Endodermal cell (in vitro differentiated cells): ENCODE measurements at regions not wholly inside any gene's neighbourhood (a gene's known extent, or its start where the extent isn't known, plus 50 kb on each side); places are given as distances from the start of the nearest gene placed in this dataset.

ENCODE experiments used
- DNase-seq: peaks from one replicate; pipeline ENCODE4 v3.0.0-alpha.2; 2017
- H3K27ac ChIP-seq: 2 replicates; pipeline ENCODE4 v1.5.1; 2013; ENCODE audit warnings: mild to moderate bottlenecking, low read depth, low read length, moderate library complexity
- H3K27me3 ChIP-seq: 2 replicates; pipeline ENCODE4 v1.6.1; 2013; ENCODE audit warnings: mild to moderate bottlenecking, low read length, moderate library complexity; ENCODE audit not compliant: insufficient read depth, control insufficient read depth, poor library complexity, severe bottlenecking
- H3K36me3 ChIP-seq: 2 replicates; pipeline ENCODE4 v1.7.0; 2013; ENCODE audit warnings: mild to moderate bottlenecking, low read length, moderate library complexity; ENCODE audit not compliant: control insufficient read depth, insufficient read depth
- H3K4me1 ChIP-seq: one replicate; pipeline ENCODE4 v1.7.0; 2013; ENCODE audit warnings: low read length; ENCODE audit not compliant: control insufficient read depth, insufficient read depth
- H3K4me3 ChIP-seq: 2 replicates; pipeline ENCODE4 v1.5.1; 2013; ENCODE audit warnings: mild to moderate bottlenecking, low read length, moderate library complexity
- H3K9ac ChIP-seq: 2 replicates; pipeline ENCODE4 v1.6.1; 2013; ENCODE audit warnings: mild to moderate bottlenecking, low read length, moderate library complexity; ENCODE audit not compliant: poor library complexity, severe bottlenecking; ENCODE audit errors: extremely low read depth
- H3K9me3 ChIP-seq: 2 replicates; pipeline ENCODE4 v1.6.1; 2013; ENCODE audit warnings: mild to moderate bottlenecking, low read length, moderate library complexity; ENCODE audit not compliant: control insufficient read depth
- H3K27ac Mint-ChIP-seq: 2 replicates; pipeline ENCODE4 v1.8.0; 2020; ENCODE audit warnings: mixed read lengths
- H3K27me3 Mint-ChIP-seq: 2 replicates; pipeline ENCODE4 v1.8.0; 2021; ENCODE audit warnings: mild to moderate bottlenecking, mixed read lengths; ENCODE audit not compliant: insufficient read depth
- H3K36me3 Mint-ChIP-seq: 2 replicates; pipeline ENCODE4 v1.8.0; 2020; ENCODE audit warnings: low read depth, mixed read lengths
- H3K4me1 Mint-ChIP-seq: 2 replicates; pipeline ENCODE4 v1.8.0; 2020; ENCODE audit warnings: mixed read lengths
- H3K4me3 Mint-ChIP-seq: 2 replicates; pipeline ENCODE4 v1.8.0; 2020; ENCODE audit warnings: mild to moderate bottlenecking, moderate library complexity, mixed read lengths
- H3K9me3 Mint-ChIP-seq: 2 replicates; pipeline ENCODE4 v1.8.0; 2020; ENCODE audit warnings: mild to moderate bottlenecking, mixed read lengths
- WGBS, 2 experiments: methylation state at CpG; one replicate each; pipeline versions ENCODE4 v1.1.5 to v1.1.7; 2013; ENCODE audit warnings: missing lambda C conversion rate in 2 of 2, mixed read lengths in 1 of 2; ENCODE audit not compliant: insufficient coverage in 1 of 2, insufficient read length in 1 of 2; 5-methylcytosine and 5-hydroxymethylcytosine counted together
- TF ChIP-seq, protein P1 (sequence below): fragments of 200-600 bp; sonication (generic); conservative IDR thresholded peaks from 2 replicates; pipeline ENCODE4 v1.5.0; 2021; ENCODE audit warnings: antibody characterized with exemption, mild to moderate bottlenecking

DNA sequence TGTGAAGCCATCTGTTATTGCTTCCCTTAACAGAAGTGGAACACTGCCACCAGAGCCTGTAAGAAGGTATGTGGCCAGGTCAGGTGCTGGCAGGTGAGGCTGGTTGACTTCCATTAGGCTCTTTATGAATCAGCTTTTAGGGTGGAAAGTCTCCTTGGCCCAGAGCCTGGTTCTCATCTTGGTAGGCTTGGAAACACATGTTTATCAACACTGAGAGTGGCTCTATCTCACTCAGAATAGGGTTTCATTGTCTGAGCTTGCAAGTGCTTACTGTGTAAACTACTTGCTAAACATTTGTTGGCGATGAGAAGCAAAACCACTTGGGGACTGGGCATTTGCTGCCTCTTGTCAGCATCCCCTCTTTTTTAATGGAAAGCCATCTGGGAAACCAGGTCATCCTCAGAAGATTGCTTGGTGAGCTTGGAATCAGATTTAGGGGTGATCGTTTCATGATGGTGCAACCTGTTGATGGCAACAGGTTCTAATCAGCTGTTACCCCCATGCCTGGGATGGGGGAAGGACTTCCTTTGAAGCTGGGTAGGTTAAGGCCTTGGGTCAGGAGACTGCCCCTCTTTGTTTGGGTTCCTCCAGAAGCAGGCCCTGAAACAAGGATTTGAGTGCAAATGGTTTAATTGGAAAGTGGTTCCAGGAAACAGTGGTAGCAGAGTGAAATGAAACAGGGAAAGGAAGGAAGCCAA lies 75.0 kb upstream of the AMPD3 start:
- peaks cover 2% of the 10 kb centered on the region for H3K9me3 Mint-ChIP-seq
- no peaks in the 10 kb centered on the region for H3K4me1 Mint-ChIP-seq
- no peaks in the 10 kb centered on the region for H3K36me3 ChIP-seq
- H3K27ac Mint-ChIP-seq, result no peak overlapping the region
- no peak overlapping the region for H3K9ac ChIP-seq
- DNase-seq, result no peak
- no peaks in the 10 kb centered on the region for H3K27me3 ChIP-seq
- peaks cover 4% of the 10 kb centered on the region for H3K4me1 ChIP-seq
- H3K27me3 Mint-ChIP-seq, result peaks cover 1% of the 10 kb centered on the region
- no peaks in the 10 kb centered on the region for H3K9me3 ChIP-seq
- no peak overlapping the region for H3K27ac ChIP-seq
- 90 to 100% methylated on average over 1 to 2 of the region's 2 CpGs for WGBS, 2 experiments
- no peaks in the 10 kb centered on the region for H3K36me3 Mint-ChIP-seq
- H3K4me3 Mint-ChIP-seq, result no peak overlapping the region
- TF ChIP-seq, protein P1, sequence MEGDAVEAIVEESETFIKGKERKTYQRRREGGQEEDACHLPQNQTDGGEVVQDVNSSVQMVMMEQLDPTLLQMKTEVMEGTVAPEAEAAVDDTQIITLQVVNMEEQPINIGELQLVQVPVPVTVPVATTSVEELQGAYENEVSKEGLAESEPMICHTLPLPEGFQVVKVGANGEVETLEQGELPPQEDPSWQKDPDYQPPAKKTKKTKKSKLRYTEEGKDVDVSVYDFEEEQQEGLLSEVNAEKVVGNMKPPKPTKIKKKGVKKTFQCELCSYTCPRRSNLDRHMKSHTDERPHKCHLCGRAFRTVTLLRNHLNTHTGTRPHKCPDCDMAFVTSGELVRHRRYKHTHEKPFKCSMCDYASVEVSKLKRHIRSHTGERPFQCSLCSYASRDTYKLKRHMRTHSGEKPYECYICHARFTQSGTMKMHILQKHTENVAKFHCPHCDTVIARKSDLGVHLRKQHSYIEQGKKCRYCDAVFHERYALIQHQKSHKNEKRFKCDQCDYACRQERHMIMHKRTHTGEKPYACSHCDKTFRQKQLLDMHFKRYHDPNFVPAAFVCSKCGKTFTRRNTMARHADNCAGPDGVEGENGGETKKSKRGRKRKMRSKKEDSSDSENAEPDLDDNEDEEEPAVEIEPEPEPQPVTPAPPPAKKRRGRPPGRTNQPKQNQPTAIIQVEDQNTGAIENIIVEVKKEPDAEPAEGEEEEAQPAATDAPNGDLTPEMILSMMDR, result no peak
- no peak overlapping the region for H3K4me3 ChIP-seq

DNA sequence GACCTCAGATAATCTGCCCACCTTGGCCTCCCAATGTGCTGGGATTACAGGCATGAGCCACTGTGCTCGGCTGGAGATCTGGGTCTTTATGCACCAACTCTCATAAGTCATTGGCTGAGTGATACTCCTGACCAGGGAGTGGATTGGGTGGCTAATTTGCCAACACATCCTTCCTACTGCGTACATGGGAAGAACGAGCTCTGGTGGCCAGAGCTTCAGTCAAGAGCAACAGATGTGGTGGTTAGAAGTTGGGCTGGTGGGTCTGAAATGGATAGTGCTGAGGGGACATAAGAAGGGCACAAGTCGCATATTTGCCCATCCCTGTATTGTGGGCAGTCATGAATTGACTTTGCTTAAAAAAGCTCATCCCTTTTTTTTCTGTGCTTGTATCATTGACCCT lies 74.1 kb upstream of the AMPD3 start:
- 92 to 100% methylated on average over 2 to 4 of the region's 4 CpGs for WGBS, 2 experiments
- Histone ChIP-seq H3K4me1 (peaks cover 4% of the 10 kb centered on the region), H3K36me3 (no peaks in the 10 kb centered on the region), H3K27ac (no peak overlapping the region), H3K9me3 (no peaks in the 10 kb centered on the region), H3K9ac (no peak overlapping the region), H3K4me3 (no peak overlapping the region), H3K27me3 (no peaks in the 10 kb centered on the region)
- peaks cover 2% of the 10 kb centered on the region for H3K9me3 Mint-ChIP-seq
- no peaks in the 10 kb centered on the region for H3K4me1 Mint-ChIP-seq
- H3K27me3 Mint-ChIP-seq, result peaks cover 3% of the 10 kb centered on the region
- no peak overlapping the region for H3K4me3 Mint-ChIP-seq
- H3K36me3 Mint-ChIP-seq, result no peaks in the 10 kb centered on the region
- no peak for DNase-seq
- TF ChIP-seq, protein P1, result no peak
- H3K27ac Mint-ChIP-seq, result no peak overlapping the region

DNA sequence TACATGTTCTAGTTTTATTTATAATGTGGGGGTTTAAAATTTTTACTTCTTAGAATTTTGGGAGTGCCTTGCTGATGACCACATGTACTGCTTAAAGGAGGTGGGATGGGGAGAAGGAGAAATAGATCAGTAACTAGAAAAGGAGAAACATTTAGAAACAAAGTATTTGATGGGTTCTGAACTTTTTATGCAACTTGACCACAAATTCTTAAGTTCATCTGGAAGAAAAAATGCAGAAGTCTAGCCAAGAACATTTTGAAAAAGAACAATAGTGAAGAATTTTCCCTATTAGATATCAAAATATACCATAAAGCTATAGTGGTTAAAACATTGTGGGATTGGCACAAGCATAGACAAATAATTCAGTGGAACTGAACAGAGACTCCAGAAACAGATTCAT lies 73.3 kb upstream of the AMPD3 start:
- no peaks in the 10 kb centered on the region for H3K36me3 Mint-ChIP-seq
- Histone ChIP-seq H3K27me3 (no peaks in the 10 kb centered on the region), H3K36me3 (no peaks in the 10 kb centered on the region), H3K4me3 (no peak overlapping the region), H3K9ac (no peak overlapping the region), H3K4me1 (peaks cover 4% of the 10 kb centered on the region), H3K9me3 (no peaks in the 10 kb centered on the region), H3K27ac (no peak overlapping the region)
- no peak overlapping the region for H3K4me3 Mint-ChIP-seq
- no peaks in the 10 kb centered on the region for H3K4me1 Mint-ChIP-seq
- H3K9me3 Mint-ChIP-seq, result peaks cover 2% of the 10 kb centered on the region
- TF ChIP-seq, protein P1, result no peak
- DNase-seq, result no peak
- H3K27me3 Mint-ChIP-seq, result peaks cover 7% of the 10 kb centered on the region
- H3K27ac Mint-ChIP-seq, result no peak overlapping the region
